ENCODE measurements at regions not wholly inside any gene's neighbourhood (a gene's known extent, or its start where the extent isn't known, plus 50 kb on each side); places are given as distances from the start of the nearest gene placed in this dataset.
A peak's percentile ranks its signal among the peaks of the same experiment; 100 is the strongest.
"Not testable (repeated sequence)": the region's sequence is repeated elsewhere in the genome, so short reads cannot be mapped to it uniquely, and the experiment has no call there.

- no peak overlapping the region for H3K4me3 ChIP-seq (ENCODE audit: low read length)
- no peak for DNase-seq (ENCODE audit: low read depth, low spot score)
These were observed 265.4 kb upstream of the CASK start for GRCh38 chrX:42188730-42189129.

DNA sequence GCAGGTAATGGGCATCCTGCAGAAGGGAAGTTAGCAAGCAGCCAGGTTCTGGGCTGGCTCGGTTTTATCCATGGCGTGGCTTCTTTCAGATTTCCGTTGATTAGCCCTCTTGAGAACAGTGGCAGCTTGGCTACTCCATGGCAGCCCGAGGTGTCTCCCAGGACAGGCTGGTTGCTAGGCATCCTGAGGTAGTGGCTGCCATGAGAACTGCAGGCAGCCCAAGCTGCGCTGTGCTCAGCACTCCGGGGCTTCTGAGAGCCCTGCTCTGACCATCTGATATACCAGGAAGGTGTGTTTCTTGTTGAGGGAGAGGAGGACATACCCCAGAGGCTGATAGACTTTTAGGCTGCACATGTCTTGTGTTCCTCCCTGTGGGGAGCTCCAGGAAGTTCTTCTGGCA is 253.4 kb upstream of the CASK start:
- H3K4me3 ChIP-seq (ENCODE audit: low read length), result no peak overlapping the region
- no peak for DNase-seq (ENCODE audit: low read depth, low spot score)

DNA sequence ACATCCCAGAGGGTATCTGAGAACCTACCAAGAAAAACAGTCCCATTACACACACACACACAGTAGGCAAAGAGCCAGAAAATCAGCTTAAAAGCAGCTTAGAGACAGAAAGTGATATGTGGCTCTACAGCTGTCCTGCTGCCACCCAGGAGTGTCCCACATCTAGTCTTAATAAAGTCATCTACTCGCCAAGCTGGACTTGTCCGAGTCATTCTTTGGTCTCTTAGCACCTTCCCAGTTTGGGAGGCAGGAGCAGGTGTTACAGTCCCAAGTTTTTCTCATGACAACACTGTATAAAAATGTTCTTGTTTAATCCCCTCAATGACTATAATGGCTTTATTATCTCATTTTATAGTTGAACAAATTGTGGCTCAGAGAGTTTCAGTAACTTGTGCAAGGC is 252.5 kb upstream of the CASK start:
- DNase-seq (ENCODE audit: low read depth, low spot score), result no peak
- no peak overlapping the region for H3K4me3 ChIP-seq (ENCODE audit: low read length)

DNA sequence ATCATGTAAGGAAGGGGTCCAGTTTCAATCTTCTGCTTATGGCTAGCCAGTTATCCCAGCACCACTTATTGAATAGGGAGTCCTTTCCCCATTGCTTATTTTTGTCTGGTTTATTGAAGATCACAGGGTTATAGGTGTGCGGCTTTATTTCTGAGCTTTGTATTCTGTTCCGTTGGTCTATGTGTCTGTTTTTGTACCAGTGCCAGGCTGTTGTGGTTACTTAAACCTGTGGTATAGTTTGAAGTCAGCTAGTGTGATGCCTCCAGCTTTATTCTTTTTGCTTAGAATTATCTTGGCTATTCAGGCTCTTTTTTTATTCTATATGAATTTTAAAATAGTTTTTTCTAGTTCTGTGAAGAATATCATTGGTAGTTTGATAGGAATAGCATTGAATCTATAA is 234.6 kb upstream of the CASK start:
- peak; percentile 39 for DNase-seq (ENCODE audit: low read depth, low spot score)
- not testable (repeated sequence) for H3K4me3 ChIP-seq (ENCODE audit: low read length)

DNA sequence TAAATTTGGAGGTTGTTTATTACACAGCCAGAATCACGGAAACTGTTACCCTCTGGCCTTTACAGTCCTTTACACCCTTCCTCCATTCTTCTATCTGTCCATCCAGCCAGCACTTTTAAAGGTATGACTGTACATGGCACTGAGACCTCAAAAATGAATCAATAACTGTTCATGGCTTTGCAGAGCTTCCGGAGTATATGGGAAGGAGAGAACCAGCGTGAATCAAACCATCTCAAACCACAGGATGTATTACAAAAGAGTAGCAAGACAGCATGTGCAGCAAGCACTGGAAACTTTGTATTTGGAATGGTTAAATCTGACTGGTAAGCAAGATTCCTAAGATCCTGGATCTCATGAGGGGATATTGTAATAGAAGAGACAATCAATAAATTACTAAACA is 228.5 kb upstream of the CASK start:
- H3K4me3 ChIP-seq (ENCODE audit: low read length), result no peak overlapping the region
- no peak for DNase-seq (ENCODE audit: low read depth, low spot score)

DNA sequence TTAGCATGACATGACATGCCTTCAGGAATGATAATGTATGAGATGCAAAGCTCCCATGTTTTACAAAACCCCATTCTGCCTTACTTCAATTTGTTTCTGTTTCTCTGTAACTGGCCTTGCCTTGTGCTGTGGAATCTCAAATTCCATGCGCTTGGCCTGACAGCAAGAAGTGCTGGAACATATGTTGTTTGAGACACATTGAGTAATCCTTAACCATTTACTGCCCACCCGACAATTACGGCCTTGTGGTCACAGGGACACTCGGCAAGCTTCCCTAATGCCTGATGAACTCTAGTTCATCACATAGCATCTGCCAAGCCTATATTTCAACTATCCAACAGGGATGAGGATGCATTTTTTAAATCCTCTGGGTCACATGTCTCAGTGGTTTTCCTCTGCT is 226.4 kb upstream of the CASK start:
- no peak for DNase-seq (ENCODE audit: low read depth, low spot score)
- no peak overlapping the region for H3K4me3 ChIP-seq (ENCODE audit: low read length)

- no peak for DNase-seq (ENCODE audit: low read depth, low spot score)
- no peak overlapping the region for H3K4me3 ChIP-seq (ENCODE audit: low read length)
These were observed 225.9 kb upstream of the CASK start for GRCh38 chrX:42149281-42149680.

GRCh38 chrX:42143866-42144592 is 220.7 kb upstream of the CASK start:
- no peak for DNase-seq (ENCODE audit: low read depth, low spot score)
- H3K4me3 ChIP-seq (ENCODE audit: low read length), result no peak overlapping the region

DNA sequence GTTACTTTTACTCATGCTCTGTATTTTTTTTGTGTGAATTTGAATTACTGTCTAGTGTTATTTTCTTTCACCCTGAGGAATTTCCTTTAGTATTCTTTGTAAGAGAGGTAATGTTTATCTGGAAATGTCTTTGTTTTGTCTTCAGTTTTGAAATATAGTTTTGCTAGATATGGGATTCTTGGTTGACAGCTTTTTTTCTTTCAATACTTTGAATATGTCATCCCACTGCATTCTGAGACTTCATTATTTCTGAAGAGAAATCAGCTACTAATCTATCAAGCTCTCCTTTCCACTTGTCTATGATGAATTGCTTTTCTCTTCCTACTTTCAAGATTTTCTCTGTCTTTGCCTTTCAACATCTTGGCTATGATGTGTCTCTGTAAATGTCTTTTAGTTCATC is 217.0 kb upstream of the CASK start:
- no peak overlapping the region for H3K4me3 ChIP-seq (ENCODE audit: low read length)

DNA sequence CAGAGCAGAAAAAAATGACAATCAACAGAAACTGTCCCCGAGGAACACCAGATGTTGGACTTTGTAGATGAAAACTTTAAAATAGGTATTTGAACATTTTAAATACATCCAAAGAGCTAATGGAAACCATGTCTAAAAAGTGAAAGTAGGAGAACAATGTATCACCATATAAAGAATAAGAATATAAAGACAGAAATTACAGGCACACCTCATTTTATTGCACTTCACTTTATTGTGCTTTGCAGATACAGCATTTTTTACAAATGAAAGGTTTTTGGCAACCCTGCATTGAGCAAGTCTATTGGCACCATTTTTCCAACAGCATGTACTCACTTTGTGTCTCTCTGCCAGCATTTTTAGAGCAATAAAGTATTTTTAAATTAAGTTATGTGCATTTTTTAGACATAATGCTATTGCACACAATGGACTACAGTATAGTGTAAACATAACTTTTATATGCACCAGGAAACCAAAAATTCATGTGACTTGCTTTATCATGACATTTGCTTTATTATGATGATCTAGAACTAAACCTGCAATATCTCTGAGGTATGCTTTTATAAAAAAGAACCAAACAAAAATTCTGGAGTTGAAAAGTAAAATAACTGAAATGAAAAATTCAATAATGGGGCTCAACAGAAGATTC is 212.4 kb upstream of the CASK start:
- no peak for DNase-seq (ENCODE audit: low read depth, low spot score)
- no peak overlapping the region for H3K4me3 ChIP-seq (ENCODE audit: low read length)

More for the DNA sequence above, 217.0 kb upstream of the CASK start:
- no peak for DNase-seq (ENCODE audit: low read depth, low spot score)

DNA sequence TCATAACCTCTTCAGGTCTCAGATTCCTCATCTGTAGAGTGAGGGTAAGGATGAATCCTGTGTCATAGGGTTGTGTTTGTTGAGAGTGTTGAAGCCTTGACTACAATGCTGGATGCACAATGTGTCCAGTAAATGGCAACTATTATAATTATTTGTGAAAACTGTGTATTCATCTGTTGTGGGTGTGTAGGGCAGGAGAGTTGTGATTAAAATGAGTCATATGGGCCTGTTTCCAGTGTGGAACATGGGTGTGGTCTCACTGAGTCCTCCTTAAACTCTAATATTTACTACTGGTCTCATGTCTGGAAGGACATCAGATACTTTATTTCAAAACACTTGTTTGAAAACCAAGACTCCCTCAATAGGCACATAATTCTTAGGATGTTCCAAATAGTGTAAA is 208.5 kb upstream of the CASK start:
- DNase-seq (ENCODE audit: low read depth, low spot score), result no peak
- no peak overlapping the region for H3K4me3 ChIP-seq (ENCODE audit: low read length)

DNA sequence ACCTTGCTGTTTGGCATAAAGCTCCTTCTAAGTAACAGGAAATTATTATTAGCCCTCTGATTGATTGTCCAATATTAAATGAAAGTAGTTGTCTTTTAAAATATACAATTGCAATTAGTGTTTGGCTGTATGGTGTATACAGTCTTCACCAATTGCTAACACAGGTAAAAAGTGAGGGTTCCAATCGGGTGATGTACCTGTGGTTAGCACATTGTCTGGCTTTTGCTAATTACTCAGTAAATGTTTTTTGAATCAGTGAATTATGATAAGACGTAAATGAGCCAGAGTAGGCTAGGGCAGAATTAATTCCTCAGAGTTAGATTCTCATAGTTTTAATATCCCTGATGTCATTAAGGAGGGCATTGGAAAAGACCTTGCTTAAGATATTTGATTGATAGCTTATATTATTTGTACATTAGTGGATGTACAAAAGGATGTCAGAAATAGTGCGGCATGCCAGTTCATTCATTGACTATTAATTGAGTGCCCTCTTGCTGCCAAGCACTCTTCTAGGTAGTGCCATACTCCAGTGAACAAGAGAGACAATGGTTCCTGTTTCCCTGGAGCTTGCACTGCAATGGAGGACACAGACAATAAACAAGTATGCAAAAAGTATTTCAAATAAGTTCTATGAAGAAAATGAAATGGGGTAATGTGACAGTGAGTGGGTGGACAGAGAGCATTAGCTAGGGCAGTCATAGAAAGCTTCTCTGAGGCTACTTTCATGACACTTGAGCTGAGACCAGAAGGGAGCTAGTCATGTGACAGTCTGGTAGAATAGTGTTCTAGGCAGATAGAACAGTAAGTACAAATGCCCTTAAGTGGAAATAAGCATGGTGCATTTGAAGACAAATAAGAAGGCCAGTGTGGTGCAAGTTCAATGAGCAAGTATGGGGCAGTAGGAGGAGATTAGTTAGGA is 205.9 kb upstream of the CASK start:
- DNase-seq (ENCODE audit: low read depth, low spot score), result no peak
- H3K4me3 ChIP-seq (ENCODE audit: low read length), result no peak overlapping the region

GRCh38 chrX:42128587-42128986 is 205.2 kb upstream of the CASK start:
- H3K4me3 ChIP-seq (ENCODE audit: low read length), result no peak overlapping the region

GRCh38 chrX:42128020-42128419 is 204.7 kb upstream of the CASK start:
- no peak overlapping the region for H3K4me3 ChIP-seq (ENCODE audit: low read length)
- no peak for DNase-seq (ENCODE audit: low read depth, low spot score)

More at GRCh38 chrX:42128587-42128986, 205.2 kb upstream of the CASK start:
- no peak for DNase-seq (ENCODE audit: low read depth, low spot score)

DNA sequence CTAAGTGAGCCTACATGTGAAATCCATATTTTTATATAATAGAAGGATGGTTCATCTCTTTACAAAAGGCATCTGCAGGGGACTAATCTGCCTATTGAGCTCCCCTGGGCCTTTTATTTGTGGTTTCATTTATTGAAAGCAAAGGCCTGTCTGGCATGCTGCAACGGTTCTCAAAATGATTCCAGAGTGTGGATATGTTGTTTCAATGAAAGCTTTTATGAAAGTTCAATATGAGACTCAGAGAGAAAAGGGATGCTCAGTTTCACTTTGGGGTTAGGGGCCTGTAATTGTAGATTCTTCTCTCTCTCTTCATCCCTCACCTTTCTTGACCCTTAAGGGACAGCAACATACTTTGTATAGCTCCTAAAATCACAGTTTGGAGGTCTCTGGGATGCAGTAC is 204.2 kb upstream of the CASK start:
- no peak for DNase-seq (ENCODE audit: low read depth, low spot score)
- no peak overlapping the region for H3K4me3 ChIP-seq (ENCODE audit: low read length)

DNA sequence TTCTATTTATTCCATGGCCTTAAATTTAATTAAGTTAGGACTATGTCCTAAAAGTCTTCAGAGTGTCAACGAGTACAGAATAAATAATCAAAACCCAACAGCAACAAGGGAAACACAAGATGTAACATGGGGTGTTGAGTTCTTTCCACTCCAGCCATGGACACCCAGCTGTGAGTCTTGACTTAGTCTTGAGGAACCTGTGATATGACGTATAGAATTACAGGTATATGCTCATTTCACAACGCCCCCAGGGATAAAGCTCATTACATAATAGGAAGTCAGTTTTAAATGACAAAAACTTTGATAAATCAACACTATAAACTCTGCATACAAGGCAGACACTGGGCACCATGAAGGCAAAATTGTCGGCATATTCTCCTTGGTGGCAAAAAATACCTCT is 200.0 kb upstream of the CASK start:
- no peak for DNase-seq (ENCODE audit: low read depth, low spot score)
- H3K4me3 ChIP-seq (ENCODE audit: low read length), result no peak overlapping the region

DNA sequence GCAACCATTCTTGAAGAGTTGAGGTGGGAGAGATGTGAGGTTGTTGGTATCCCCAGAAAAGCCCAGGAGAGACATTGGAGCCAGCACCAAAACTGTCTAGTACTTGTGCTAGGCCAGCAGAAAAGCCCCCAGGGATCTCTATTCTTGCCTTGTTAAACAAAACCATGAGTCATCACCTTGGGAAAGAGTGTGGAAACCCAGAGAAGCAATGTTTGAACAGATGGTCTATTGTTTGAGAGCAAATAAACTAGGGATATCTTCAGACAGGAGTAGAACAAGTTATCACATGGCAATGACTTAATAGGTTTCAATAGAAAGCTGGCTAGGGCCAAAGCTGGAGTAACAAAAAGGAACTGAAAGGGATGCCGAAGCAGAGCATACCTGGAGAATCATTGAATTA is 195.7 kb upstream of the CASK start:
- no peak overlapping the region for H3K4me3 ChIP-seq (ENCODE audit: low read length)
- DNase-seq (ENCODE audit: low read depth, low spot score), result no peak

GRCh38 chrX:42117318-42117717 is 194.0 kb upstream of the CASK start:
- DNase-seq (ENCODE audit: low read depth, low spot score), result no peak
- H3K4me3 ChIP-seq (ENCODE audit: low read length), result no peak overlapping the region

- no peak for DNase-seq (ENCODE audit: low read depth, low spot score)
These were observed 186.1 kb upstream of the CASK start for GRCh38 chrX:42109428-42109827.

More at GRCh38 chrX:42109428-42109827, 186.1 kb upstream of the CASK start:
- no peak overlapping the region for H3K4me3 ChIP-seq (ENCODE audit: low read length)
